GOT3 (cell line): ENCODE measurements at regions not wholly inside any gene's neighbourhood (a gene's known extent, or its start where the extent isn't known, plus 50 kb on each side); places are given as distances from the start of the nearest gene placed in this dataset.

Experiments used
- DNase-seq: peaks from one replicate; lab custom pipeline; 2025; ENCODE audit warnings: mixed read lengths; lab: John Stamatoyannopoulos, UW

DNA sequence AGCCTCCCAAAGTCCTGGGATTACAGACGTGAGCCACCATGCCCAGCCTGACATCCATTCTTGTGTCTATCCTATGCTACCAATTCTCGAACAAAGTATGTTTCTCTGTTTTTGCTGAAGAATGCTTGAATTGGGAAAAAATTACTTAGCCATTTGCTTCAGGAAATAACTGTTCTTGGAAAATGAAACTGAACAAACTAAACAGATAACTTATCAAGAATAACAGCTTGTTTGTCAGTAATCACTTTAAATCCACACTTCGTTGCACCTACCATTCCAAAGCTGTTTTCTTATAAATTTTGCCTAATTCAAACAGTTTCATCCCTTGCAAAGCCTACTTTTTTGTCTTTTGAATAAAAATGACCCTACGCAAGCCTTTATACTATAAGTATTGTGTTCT is 672.9 kb downstream of the SUCLG1 start:
- no peak for DNase-seq

DNA sequence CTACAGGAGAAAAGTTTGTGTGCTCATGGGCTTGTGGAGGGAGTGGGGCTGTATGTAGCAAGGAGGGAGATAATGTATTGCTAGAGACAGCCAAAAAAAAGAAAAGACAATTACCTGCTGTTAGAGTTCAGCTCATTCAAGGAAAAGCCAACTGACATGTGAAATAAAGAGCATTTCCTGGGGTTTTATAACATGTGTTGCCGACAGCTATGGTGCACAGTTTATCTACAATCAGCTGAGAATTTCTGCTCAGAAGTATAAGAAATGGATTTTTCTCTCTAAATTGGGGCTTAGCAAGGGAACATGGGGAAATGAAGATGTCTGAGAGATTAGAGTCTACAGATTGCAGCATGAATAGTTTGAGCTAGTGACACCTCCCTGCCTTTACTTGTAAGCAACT is 674.1 kb downstream of the SUCLG1 start:
- DNase-seq = no peak

DNA sequence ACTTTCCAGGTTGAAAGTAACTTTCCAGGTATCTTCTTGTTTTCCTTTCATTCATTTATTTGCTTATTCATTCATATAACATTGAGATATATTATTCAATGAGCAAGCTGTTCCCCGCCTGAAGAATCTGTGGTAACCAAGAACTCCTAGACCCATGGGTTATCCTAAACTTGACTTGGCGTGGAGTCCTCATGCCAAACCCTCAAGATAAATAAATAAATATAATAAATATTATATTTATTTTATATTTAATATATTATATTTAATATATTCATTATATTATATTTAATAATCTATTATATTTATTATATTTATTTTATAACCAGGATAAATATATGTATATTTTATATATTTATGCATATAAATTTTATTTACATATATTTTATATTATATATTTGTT is 674.8 kb downstream of the SUCLG1 start:
- no peak for DNase-seq

DNA sequence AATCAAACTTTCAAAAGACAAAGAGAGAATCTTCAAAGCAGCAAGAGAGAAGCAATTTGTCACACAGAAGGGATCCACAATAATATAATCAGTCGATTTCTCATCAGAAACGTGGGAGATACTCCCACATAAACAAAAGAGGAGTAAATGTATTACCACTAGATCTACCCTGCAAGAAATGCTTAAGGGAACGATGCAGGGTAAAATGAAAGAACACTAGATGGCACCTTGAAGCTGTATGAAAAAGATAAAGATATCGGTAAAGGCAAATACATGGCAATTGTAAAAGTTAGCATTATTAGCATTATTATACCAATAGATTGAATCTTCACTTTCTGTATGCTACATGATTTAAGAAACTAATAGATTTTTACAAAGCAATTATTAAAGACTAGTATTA is 677.0 kb downstream of the SUCLG1 start:
- DNase-seq = no peak

DNA sequence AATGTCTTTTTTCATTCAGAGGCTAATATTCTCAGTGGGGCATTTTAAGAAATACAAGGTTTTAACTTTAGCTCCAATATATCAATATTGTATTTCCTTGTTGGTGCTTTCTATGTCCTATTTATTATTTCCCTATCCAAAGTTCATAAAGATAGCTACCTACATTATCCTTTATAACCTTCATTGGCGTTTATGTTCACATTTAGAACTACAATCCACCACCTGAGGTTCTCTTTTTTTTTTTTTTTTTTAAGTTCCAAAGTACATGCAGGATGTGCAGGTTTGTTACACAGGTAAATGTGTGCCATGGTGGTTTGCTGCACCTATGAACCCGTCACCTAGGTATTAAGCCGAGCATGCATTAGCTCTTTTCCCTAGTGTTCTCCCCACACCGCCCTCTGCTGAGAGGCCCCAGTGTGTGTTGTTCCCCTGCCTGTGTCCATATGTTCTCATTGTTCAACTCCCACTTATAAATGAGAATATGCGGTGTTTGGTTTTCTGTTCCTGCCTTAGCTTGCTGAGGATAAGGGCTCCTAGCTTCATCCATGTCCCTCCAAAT is 694.6 kb downstream of the SUCLG1 start:
- no peak for DNase-seq

DNA sequence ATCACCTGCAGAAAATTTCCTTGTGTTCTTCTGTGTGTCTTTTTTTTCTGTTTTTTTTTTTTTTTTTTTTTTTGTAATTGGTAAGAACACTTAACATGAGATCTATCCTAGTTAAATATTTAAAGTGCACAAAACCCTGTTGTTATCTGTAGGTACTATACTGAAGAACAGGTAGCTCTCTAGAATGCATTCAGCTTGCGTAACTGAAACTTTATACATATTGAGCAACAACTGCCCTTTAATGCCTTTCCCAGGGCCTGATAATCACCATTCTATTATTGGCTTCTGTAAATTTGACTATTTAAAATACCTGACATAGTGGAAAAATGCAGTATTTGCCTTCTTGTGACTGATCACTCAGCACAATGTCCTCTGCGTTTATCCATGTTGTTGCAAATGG is 701.8 kb downstream of the SUCLG1 start:
- no peak for DNase-seq

DNA sequence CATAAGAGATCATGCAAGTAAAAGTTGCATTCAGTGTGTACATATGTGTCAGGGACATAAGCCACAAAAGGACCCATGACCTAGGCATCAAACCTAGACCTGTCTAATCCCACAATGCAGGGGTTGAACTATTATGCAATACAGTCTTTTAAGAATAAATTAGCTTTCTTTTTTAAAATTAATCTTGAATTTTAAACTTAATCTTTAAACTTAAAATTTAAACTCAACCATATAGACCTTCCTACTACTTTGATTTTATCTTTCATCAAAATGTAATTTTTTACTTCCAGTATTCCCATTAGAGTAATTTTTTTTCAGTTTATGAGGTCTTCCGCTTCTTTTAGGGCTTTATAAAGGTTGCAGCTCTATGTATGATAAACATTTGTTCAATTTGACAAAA is 702.9 kb downstream of the SUCLG1 start:
- DNase-seq = no peak

DNA sequence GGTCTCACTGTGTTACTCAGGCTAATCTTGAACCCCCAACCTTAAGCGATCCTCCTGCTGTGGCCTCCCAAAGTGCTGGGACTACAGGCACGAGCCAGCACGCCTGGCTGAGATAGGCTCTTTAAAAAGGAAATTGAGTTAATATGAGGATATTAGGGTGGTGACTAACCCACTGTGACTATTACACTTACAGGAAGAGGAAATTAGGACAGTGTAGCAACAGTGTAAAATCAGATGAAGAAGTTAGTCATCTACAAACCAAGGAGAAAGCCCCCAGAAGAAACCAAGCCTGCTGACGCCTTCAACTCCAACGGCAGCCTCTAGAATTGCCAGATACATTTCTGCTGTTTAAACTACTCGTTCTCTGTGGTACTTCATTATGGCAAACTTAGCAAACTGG is 711.9 kb downstream of the SUCLG1 start:
- DNase-seq = no peak

DNA sequence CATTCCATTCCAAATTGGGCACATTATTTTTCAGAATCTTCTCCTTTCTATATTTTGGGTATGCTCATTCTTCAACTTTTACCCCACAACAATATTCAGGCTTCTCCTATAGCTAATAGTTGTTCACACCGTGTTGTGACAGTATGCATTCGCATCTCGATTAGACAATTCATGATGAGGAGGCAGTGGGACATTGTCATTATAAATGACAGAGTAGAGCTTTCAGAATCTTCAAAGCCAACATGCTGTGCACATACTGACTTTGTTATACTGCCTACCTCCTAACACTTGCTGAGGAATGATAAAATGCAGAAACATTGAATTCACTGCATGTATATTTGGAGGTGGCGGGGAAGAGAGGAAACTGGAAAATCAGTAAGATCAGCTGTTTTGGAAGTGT is 714.2 kb downstream of the SUCLG1 start:
- no peak for DNase-seq

DNA sequence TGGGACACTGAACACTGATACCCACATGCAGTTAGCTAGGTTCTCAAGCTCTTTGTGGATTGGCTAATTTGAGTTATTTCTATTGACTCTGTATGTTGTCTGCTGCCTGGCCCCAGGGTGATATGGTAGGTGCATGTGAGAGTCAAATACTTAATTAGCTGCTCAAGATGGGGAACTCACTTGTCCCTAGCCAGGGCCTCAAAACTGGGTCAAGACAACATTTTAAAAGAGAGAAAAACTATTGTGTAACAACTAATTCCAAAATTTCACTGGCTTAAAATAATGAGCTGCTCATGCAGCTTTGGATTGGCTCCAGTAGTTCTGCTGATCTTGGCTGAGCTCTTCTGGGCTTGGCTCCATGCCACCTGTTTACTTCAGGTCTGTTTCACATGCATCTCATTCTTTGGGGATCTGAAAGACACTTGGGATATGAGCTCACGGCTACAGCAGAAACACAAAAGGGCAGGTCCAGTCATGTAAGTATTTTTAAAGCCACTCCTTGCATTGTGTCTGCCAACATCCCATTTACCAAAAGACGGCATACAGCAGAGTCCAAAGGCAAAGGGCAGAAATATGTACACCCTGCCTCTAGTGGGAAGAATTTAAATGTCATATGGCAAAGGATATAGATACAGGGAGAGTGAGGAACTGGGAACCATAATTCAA is 716.8 kb downstream of the SUCLG1 start:
- no peak for DNase-seq

DNA sequence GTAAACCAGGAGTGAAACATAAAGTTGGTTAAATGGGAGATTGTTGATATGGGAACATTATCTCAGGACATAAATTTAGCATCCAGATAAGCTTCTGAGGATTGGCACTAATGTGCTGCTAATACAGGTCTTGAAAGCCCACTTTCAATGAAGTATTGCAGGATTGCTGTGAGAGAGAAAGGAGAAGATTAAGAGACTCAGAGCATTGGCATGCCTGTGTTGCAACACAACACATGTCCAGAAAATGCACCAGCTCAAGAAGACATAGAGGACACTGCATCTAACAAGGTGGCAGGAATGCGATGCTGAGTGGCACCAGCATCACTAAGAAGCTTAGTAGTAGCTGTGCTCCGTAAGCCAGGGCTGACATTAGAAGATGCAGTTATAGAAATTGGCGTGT is 728.9 kb downstream of the SUCLG1 start:
- DNase-seq = no peak

DNA sequence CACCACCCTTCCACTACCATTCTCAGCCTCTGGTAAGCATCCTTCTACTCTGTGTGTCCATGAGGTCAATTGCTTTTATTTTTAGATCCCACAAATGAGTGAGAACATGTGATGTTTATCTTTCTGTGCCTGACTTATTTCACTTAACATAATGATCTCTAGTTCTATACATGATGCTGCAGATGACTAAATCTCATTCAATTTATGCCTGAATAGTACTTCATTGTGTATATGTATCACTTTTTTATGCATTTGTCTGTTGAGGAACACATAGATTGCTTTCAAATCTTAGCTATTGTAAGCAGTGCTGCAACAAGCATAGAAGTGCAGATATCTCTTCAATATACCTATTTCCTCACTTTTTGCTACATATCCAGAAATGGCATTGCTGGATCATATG is 733.3 kb downstream of the SUCLG1 start:
- DNase-seq = no peak

DNA sequence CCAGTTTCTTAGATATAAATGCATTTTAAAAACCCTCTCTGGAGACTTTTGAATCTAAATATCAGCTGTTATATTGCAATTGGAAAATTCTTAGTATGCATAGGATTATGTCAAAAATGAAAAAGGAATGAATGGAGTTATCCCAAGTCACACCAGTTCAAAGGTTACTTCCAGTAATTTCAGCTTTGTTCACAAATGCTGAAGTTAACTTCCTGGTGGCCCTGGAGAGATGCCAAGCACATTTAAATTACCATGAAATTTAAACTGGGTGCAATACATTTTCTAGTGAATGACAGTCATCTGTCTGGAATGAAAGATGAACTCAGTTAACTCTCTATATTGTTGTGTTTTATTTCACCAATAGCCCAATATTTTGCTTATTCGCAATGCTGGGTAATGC is 753.9 kb downstream of the SUCLG1 start:
- DNase-seq = no peak

DNA sequence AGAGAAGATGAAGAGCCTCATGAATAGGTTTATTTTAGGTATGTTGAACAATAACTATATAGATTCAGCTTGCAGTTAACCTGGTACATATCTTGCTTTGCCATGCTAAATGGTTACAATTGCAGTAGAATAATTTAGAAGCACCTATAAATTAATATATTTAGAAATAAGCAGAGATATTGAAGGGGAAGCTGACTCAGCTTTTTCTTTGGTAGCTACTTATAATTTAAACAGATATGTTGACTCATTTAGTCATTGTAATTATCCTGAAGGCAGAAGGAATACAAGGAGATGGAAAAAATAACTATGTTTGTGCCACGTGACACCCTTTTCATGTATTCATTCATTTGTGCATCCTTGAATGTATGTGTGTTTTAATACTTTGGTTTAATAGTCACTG is 755.5 kb downstream of the SUCLG1 start:
- no peak for DNase-seq

DNA sequence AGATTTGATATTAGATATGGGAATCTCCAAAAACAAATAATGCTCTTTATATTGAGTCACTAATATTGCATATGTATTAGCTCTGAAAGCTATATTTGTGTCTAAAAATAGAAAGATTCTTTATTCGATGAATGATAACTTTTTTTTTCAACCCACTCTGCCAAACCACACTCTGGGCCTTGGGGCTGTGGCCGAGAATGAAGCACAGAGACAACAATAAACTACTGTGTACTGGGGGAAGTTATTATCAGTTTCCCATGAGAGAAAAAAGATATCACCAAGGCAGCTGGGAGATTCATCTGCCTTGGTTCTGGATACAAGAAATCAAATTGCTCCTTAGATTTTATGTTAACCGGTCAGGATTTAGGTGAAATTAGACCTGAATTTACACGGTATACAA is 762.2 kb downstream of the SUCLG1 start:
- no peak for DNase-seq

DNA sequence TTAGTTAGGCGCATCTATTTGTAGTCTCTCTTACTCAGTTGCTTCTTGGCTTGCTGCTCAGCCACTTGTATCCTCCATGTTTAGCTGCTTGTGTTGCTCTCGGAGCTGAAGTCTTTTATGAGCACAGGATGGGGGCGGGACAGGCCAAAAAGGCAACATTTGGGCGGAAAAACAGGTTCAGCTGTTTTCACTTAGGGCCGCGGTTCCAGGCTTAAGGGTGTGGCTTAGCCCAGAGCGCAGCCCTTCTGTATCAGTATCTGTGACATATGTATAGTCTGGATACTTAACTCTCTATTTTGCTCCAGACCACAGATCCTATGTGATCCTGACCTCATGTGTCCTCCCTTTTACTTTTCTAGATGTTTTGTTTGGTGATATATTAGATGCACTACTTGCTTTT is 763.5 kb downstream of the SUCLG1 start:
- DNase-seq = no peak

DNA sequence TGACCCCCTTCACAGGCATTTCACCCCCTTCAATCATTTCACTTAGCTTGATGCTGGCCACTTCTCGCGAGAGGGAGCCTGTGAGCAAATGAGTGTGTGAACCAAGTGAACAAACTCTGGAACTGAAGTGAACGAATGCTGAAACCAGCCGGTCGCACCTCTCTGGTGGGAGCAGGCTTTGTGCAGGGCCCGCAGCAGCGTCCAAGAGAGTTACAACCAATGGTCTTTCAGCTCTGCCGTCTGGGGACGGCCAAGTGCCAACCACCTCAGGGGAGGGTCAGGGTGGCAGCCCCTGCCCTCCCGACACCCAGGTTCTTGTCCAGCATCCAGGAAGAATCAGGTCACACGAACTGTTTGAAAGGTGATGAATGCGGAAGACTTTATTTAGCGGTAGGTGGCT is 764.0 kb downstream of the SUCLG1 start:
- no peak for DNase-seq

DNA sequence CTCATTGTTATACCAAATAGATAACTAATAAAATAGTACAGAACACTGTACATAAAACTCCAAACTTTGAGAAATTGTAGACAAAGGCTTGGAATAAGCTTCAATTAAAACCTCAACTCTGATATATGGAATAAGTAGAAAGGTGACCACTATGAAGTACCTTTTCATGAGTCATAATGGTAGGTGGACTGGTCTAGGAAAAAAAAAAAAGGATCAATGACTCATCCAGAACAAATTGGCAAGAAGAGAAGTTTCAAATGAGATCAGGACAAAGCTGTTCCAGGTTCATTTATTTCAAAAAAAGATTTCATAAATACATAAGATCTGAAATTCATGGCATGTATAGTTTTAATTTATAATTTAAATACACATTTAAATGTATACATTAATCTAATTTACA is 769.7 kb downstream of the SUCLG1 start:
- DNase-seq = no peak

DNA sequence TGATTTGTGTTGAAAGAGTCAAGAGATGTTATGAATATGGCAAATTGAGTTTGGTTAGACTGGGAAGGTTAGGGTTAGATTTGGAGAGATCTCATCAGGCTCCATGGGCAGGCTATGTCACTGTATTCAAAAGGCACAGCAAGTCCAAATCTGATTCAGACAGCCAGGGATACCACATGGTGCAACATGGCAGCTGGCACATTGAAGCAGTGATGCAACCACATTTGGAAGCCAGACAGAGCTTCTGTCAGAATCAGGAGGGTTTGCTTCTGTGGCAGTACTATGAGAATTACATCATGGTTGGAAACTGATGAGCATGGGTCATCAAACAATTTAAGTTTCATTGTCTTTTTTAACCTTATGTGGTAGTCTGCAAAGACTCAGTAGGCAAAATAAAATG is 772.2 kb downstream of the SUCLG1 start:
- no peak for DNase-seq

DNA sequence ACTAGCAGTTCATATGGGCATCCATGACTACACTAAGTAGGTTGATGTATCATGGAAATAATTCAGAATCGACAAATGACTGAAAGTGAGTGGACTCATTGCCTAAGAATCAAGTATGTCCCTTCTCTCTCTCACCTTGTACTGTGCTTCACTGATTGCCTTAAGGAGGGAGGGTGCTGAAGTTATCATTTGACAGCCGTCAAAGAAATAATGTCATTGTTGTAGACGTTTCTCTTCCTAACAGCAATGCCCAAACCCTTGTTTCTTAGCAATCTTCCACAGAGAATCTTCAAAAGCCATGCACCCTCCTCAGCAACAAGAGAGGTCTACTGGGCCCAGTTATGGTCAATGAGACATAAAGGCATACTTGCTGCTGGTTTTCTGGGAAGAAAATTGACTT is 785.0 kb downstream of the SUCLG1 start:
- no peak for DNase-seq

DNA sequence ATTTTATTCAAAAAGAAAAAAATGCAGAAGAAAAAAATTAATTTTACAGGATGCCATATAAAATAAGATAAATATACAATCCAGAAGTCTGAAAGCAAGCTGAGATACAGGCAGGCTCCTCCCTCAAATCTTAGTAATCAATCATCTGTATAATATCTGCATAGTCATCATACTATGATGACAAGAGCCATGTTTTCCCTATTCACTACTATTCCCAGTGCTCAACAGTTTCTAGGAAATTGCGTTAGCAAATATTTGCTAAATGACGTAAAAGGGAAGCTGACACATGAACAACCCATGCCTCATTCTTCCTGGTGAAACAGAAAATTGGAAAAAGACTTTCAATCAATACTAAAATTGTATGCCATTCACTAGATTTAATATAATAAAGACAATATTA is 793.2 kb downstream of the SUCLG1 start:
- no peak for DNase-seq

DNA sequence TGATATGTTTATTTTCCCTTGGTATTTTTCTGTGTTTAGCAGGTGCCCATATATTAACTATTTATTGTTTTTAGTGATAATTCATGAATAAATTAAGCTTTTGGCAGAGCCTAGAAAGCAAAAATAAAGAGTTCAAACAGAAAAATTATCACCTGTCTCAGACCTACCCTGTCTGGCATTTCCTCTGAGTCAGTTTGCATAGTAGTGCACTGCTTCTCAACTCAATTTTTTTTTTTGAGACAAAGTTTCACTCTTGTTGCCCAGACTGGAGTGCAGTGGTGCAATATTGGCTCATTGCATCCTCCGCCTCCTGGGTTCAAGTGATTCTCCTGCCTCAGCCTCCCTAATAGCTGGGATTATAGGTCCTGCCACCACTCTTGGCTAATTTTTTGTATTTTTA is 793.9 kb downstream of the SUCLG1 start:
- DNase-seq = no peak

DNA sequence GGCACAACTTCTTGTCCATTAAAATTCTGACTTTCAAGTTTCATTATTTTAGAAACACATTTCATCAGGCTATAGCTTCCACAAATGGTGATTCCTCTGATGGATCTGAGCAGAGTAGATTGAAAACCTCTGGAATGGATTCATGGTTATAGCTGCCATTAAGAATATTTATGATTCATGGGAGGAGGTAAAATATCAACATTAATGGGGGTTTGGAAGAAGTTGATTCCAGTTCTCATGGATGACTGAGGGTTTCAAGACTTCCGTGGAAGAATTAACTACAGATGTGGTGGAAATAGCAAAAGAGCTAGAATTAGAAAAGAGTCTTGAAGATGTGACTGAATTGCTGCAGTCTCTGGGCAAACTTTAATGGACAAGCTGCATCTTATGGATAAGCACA is 797.4 kb downstream of the SUCLG1 start:
- DNase-seq = no peak

DNA sequence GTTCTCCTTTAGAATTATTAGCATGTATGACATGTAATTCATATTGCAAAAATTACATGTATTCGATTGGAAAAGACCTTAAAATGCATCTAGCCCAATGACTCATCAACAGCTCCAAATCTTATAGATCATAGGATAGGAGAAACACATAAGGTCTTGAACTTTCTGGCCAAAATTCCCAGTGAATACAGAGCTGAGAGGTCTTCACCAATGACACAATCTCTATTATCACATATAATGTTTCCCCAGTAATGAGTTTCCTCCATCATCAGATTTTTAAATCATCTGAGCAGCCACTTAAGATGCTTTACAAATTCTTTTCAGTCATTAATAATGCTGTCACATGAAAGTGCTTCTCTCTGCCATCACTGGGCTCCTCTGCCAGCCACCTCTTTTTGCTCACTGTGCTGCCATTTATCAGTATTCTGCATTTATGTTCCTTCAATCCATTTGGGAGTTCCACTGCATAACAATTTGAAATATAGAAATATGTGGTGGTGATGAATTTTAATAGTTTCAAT is 804.9 kb downstream of the SUCLG1 start:
- no peak for DNase-seq
